ENCODE measurements at regions not wholly inside any gene's neighbourhood (a gene's known extent, or its start where the extent isn't known, plus 50 kb on each side); places are given as distances from the start of the nearest gene placed in this dataset.

DNA sequence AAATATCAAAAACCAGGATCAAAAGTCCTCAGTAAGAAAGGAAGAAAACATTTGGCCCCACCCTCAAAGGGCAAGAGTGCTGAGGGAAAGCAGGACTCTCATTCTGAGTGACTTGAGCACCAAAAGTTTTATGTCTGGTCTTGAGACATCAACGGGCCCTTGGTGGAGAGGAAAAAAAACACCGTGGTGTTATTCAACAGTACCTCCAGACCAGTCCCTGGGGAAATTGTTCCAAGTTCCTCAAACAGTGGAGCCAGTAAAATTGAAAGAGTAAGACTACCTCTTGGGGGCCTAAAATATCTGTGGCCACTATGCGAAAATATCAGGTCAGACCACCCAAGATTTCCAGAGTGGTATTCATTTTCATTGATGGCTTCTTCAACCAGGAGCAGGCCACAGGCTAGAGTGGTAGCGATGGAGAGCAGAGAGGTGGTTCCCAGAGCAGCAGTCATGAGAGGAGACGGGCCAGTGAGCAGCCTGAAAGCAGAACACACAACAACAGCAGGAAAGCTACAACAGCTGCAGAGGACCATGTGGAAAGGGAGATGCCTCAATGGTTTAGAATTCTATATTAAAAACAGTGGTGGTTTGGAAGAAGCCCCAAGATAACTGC lies 63.7 kb upstream of the RPL34 start:
- TF ChIP-seq POLR2AphosphoS5 (IDR thresholded peaks at IDR 0.05) (no peak), EP300 (IDR thresholded peaks at IDR 0.05) (no peak), POLR2A (IDR thresholded peaks at IDR 0.05; ENCODE audit: low read depth) (no peak)
- TF ChIP-seq, protein P1, sequence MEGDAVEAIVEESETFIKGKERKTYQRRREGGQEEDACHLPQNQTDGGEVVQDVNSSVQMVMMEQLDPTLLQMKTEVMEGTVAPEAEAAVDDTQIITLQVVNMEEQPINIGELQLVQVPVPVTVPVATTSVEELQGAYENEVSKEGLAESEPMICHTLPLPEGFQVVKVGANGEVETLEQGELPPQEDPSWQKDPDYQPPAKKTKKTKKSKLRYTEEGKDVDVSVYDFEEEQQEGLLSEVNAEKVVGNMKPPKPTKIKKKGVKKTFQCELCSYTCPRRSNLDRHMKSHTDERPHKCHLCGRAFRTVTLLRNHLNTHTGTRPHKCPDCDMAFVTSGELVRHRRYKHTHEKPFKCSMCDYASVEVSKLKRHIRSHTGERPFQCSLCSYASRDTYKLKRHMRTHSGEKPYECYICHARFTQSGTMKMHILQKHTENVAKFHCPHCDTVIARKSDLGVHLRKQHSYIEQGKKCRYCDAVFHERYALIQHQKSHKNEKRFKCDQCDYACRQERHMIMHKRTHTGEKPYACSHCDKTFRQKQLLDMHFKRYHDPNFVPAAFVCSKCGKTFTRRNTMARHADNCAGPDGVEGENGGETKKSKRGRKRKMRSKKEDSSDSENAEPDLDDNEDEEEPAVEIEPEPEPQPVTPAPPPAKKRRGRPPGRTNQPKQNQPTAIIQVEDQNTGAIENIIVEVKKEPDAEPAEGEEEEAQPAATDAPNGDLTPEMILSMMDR (IDR thresholded peaks at IDR 0.05), result no peak

All from esophagus muscularis mucosa (tissue), 4 donors.